Panc1 (cell line): ENCODE measurements at regions not wholly inside any gene's neighbourhood (a gene's known extent, or its start where the extent isn't known, plus 50 kb on each side); places are given as distances from the start of the nearest gene placed in this dataset.
"Not testable (repeated sequence)": the region's sequence is repeated elsewhere in the genome, so short reads cannot be mapped to it uniquely, and the experiment has no call there.

Experiments used
- POLR2AphosphoS5 ChIP-seq: IDR thresholded peaks from 2 replicates; pipeline ENCODE4 v1.6.1; 2012; ENCODE audit warnings: mild to moderate bottlenecking, low read depth, low read length, moderate library complexity
- TF ChIP-seq, protein P1 (sequence below): fragments of 450-650 bp; IDR thresholded peaks from 2 replicates; pipeline ENCODE4 v1.5.1; 2017; ENCODE audit warnings: mild to moderate bottlenecking

DNA sequence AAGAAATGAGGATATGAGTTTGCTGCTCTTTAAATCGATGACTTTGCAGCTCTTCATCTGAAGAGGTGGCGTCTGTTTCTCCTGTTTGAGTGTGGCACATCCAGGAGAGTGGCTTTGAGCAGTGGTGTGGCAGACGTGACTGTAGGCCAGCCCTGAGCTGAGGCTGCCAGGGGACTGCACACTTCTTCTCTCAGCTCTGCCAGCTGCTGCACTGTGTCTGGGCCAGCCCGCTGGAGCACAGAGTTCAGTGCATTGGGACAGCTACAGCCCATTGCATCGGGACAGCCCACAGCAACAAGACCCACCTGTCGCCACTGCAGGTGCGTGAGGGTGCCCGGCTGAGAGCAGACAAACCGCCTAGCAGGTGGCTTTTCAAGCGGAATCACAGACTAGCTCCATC is 3995.2 kb upstream of the TPTE start:
- TF ChIP-seq, protein P1, sequence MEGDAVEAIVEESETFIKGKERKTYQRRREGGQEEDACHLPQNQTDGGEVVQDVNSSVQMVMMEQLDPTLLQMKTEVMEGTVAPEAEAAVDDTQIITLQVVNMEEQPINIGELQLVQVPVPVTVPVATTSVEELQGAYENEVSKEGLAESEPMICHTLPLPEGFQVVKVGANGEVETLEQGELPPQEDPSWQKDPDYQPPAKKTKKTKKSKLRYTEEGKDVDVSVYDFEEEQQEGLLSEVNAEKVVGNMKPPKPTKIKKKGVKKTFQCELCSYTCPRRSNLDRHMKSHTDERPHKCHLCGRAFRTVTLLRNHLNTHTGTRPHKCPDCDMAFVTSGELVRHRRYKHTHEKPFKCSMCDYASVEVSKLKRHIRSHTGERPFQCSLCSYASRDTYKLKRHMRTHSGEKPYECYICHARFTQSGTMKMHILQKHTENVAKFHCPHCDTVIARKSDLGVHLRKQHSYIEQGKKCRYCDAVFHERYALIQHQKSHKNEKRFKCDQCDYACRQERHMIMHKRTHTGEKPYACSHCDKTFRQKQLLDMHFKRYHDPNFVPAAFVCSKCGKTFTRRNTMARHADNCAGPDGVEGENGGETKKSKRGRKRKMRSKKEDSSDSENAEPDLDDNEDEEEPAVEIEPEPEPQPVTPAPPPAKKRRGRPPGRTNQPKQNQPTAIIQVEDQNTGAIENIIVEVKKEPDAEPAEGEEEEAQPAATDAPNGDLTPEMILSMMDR: not testable (repeated sequence)
- not testable (repeated sequence) for TF ChIP-seq POLR2AphosphoS5
